ENCODE measurements at regions not wholly inside any gene's neighbourhood (a gene's known extent, or its start where the extent isn't known, plus 50 kb on each side); places are given as distances from the start of the nearest gene placed in this dataset.

DNA sequence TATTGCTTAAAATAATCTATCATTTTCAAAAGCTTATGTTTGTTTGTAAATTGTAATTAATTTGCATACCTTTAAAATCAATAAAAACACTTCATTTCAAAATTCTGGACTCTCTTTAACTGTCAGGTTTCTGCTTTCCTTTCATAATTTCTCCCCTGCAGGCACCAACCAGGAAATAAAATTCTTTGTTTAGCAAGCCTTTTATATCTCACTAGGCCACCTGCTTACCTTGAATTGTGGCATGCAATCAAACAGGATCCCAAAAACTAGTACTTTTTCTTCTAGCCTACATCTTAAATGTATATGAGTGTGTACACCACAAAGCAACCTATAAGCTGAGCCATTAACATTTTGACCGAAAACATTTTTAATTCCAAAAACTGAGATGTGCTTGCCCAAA, 233.1 kb downstream of the NR4A2 start (continued):
- TF ChIP-seq, protein P1, sequence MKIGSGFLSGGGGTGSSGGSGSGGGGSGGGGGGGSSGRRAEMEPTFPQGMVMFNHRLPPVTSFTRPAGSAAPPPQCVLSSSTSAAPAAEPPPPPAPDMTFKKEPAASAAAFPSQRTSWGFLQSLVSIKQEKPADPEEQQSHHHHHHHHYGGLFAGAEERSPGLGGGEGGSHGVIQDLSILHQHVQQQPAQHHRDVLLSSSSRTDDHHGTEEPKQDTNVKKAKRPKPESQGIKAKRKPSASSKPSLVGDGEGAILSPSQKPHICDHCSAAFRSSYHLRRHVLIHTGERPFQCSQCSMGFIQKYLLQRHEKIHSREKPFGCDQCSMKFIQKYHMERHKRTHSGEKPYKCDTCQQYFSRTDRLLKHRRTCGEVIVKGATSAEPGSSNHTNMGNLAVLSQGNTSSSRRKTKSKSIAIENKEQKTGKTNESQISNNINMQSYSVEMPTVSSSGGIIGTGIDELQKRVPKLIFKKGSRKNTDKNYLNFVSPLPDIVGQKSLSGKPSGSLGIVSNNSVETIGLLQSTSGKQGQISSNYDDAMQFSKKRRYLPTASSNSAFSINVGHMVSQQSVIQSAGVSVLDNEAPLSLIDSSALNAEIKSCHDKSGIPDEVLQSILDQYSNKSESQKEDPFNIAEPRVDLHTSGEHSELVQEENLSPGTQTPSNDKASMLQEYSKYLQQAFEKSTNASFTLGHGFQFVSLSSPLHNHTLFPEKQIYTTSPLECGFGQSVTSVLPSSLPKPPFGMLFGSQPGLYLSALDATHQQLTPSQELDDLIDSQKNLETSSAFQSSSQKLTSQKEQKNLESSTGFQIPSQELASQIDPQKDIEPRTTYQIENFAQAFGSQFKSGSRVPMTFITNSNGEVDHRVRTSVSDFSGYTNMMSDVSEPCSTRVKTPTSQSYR (CRISPR knock-in tag; IDR thresholded peaks at IDR 0.05): no peak
- TF ChIP-seq ATF1 (CRISPR knock-in tag; IDR thresholded peaks at IDR 0.05) (no peak), ELF4 (CRISPR knock-in tag; IDR thresholded peaks at IDR 0.05; ENCODE audit: low read depth) (no peak), HMGA2 (CRISPR knock-in tag; IDR thresholded peaks at IDR 0.05) (no peak), TCF7 (CRISPR knock-in tag; IDR thresholded peaks at IDR 0.05; ENCODE audit: low read depth) (no peak), GRHL2 (CRISPR knock-in tag; IDR thresholded peaks at IDR 0.05; ENCODE audit: insufficient replicate concordance, severe bottlenecking) (no peak)
- TF ChIP-seq, protein P2, sequence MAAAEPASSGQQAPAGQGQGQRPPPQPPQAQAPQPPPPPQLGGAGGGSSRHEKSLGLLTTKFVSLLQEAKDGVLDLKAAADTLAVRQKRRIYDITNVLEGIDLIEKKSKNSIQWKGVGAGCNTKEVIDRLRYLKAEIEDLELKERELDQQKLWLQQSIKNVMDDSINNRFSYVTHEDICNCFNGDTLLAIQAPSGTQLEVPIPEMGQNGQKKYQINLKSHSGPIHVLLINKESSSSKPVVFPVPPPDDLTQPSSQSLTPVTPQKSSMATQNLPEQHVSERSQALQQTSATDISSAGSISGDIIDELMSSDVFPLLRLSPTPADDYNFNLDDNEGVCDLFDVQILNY (CRISPR knock-in tag; IDR thresholded peaks at IDR 0.05): no peak

DNA sequence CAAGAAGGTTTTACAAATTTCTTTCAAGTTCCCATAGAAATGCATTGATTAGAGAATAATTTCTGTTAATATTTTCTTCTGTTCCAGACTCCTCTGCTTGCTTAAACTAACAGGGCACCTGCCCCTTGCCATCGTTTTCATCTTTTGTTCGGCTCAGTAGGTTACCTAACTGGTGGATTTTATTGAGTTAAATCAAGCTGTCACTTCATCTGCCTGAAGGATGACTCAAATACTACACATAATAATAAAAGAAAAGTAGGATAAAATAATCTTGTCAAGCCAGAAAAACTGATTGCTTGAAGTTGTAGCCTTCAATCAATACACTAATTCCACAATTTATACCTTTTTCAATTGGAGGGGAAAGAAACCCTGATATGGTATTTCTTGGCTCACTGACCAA, 234.0 kb downstream of the NR4A2 start:
- Mint-ChIP-seq H3K4me3 (no peak overlapping the region), H3K4me1 (peaks cover 22% of the 10 kb centered on the region), H3K36me3 (no peaks in the 10 kb centered on the region; the same call in 1 of the 2 replicates), H3K27ac (no peak overlapping the region), H3K9me3 (no peaks in the 10 kb centered on the region), H3K27me3 (ENCODE audit: low read depth) (no peaks in the 10 kb centered on the region)
- ATAC-seq: no peak
- ChIA-PET POLR2A (interaction anchor here (1.0 kb wide), 1 partner anchor 148 kb away, joined by 6 read pairs; no protein-coding TSS in a partner anchor), CTCF (interaction anchor here (2.1 kb wide), 1 partner anchor 13 kb away, joined by 6 read pairs; no protein-coding TSS in a partner anchor)
- no peak for DNase-seq (ENCODE audit: low spot score)
- TF ChIP-seq ZNF671 (CRISPR knock-in tag; IDR thresholded peaks at IDR 0.05) (no peak), NFATC4 (CRISPR knock-in tag; IDR thresholded peaks at IDR 0.05) (no peak), NR1H2 (CRISPR knock-in tag; IDR thresholded peaks at IDR 0.05) (no peak), TP53 (CRISPR knock-in tag; IDR thresholded peaks at IDR 0.05) (no peak), HMGA2 (CRISPR knock-in tag; IDR thresholded peaks at IDR 0.05) (no peak), CREM (CRISPR knock-in tag; IDR thresholded peaks at IDR 0.05) (no peak), FOXP1 (CRISPR knock-in tag; IDR thresholded peaks at IDR 0.05; ENCODE audit: borderline replicate concordance) (no peak)
- TF ChIP-seq, protein P3, sequence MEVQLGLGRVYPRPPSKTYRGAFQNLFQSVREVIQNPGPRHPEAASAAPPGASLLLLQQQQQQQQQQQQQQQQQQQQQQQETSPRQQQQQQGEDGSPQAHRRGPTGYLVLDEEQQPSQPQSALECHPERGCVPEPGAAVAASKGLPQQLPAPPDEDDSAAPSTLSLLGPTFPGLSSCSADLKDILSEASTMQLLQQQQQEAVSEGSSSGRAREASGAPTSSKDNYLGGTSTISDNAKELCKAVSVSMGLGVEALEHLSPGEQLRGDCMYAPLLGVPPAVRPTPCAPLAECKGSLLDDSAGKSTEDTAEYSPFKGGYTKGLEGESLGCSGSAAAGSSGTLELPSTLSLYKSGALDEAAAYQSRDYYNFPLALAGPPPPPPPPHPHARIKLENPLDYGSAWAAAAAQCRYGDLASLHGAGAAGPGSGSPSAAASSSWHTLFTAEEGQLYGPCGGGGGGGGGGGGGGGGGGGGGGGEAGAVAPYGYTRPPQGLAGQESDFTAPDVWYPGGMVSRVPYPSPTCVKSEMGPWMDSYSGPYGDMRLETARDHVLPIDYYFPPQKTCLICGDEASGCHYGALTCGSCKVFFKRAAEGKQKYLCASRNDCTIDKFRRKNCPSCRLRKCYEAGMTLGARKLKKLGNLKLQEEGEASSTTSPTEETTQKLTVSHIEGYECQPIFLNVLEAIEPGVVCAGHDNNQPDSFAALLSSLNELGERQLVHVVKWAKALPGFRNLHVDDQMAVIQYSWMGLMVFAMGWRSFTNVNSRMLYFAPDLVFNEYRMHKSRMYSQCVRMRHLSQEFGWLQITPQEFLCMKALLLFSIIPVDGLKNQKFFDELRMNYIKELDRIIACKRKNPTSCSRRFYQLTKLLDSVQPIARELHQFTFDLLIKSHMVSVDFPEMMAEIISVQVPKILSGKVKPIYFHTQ (CRISPR knock-in tag; IDR thresholded peaks at IDR 0.05): no peak
- TF ChIP-seq, protein P4, sequence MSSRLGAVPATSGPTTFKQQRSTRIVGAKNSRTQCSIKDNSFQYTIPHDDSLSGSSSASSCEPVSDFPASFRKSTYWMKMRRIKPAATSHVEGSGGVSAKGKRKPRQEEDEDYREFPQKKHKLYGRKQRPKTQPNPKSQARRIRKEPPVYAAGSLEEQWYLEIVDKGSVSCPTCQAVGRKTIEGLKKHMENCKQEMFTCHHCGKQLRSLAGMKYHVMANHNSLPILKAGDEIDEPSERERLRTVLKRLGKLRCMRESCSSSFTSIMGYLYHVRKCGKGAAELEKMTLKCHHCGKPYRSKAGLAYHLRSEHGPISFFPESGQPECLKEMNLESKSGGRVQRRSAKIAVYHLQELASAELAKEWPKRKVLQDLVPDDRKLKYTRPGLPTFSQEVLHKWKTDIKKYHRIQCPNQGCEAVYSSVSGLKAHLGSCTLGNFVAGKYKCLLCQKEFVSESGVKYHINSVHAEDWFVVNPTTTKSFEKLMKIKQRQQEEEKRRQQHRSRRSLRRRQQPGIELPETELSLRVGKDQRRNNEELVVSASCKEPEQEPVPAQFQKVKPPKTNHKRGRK (CRISPR knock-in tag; IDR thresholded peaks at IDR 0.05; ENCODE audit: borderline replicate concordance): no peak
- TF ChIP-seq, protein P5, sequence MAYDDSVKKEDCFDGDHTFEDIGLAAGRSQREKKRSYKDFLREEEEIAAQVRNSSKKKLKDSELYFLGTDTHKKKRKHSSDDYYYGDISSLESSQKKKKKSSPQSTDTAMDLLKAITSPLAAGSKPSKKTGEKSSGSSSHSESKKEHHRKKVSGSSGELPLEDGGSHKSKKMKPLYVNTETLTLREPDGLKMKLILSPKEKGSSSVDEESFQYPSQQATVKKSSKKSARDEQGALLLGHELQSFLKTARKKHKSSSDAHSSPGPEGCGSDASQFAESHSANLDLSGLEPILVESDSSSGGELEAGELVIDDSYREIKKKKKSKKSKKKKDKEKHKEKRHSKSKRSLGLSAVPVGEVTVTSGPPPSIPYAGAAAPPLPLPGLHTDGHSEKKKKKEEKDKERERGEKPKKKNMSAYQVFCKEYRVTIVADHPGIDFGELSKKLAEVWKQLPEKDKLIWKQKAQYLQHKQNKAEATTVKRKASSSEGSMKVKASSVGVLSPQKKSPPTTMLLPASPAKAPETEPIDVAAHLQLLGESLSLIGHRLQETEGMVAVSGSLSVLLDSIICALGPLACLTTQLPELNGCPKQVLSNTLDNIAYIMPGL (CRISPR knock-in tag; IDR thresholded peaks at IDR 0.05): no peak
- TF ChIP-seq, protein P6, sequence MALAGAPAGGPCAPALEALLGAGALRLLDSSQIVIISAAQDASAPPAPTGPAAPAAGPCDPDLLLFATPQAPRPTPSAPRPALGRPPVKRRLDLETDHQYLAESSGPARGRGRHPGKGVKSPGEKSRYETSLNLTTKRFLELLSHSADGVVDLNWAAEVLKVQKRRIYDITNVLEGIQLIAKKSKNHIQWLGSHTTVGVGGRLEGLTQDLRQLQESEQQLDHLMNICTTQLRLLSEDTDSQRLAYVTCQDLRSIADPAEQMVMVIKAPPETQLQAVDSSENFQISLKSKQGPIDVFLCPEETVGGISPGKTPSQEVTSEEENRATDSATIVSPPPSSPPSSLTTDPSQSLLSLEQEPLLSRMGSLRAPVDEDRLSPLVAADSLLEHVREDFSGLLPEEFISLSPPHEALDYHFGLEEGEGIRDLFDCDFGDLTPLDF (CRISPR knock-in tag; IDR thresholded peaks at IDR 0.05): no peak
- TF ChIP-seq, protein P7, sequence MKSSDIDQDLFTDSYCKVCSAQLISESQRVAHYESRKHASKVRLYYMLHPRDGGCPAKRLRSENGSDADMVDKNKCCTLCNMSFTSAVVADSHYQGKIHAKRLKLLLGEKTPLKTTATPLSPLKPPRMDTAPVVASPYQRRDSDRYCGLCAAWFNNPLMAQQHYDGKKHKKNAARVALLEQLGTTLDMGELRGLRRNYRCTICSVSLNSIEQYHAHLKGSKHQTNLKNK (CRISPR knock-in tag; IDR thresholded peaks at IDR 0.05): no peak
- TF ChIP-seq, protein P8, sequence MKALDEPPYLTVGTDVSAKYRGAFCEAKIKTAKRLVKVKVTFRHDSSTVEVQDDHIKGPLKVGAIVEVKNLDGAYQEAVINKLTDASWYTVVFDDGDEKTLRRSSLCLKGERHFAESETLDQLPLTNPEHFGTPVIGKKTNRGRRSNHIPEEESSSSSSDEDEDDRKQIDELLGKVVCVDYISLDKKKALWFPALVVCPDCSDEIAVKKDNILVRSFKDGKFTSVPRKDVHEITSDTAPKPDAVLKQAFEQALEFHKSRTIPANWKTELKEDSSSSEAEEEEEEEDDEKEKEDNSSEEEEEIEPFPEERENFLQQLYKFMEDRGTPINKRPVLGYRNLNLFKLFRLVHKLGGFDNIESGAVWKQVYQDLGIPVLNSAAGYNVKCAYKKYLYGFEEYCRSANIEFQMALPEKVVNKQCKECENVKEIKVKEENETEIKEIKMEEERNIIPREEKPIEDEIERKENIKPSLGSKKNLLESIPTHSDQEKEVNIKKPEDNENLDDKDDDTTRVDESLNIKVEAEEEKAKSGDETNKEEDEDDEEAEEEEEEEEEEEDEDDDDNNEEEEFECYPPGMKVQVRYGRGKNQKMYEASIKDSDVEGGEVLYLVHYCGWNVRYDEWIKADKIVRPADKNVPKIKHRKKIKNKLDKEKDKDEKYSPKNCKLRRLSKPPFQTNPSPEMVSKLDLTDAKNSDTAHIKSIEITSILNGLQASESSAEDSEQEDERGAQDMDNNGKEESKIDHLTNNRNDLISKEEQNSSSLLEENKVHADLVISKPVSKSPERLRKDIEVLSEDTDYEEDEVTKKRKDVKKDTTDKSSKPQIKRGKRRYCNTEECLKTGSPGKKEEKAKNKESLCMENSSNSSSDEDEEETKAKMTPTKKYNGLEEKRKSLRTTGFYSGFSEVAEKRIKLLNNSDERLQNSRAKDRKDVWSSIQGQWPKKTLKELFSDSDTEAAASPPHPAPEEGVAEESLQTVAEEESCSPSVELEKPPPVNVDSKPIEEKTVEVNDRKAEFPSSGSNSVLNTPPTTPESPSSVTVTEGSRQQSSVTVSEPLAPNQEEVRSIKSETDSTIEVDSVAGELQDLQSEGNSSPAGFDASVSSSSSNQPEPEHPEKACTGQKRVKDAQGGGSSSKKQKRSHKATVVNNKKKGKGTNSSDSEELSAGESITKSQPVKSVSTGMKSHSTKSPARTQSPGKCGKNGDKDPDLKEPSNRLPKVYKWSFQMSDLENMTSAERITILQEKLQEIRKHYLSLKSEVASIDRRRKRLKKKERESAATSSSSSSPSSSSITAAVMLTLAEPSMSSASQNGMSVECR (CRISPR knock-in tag; IDR thresholded peaks at IDR 0.05; ENCODE audit: borderline replicate concordance): no peak
- TF ChIP-seq, protein P9, sequence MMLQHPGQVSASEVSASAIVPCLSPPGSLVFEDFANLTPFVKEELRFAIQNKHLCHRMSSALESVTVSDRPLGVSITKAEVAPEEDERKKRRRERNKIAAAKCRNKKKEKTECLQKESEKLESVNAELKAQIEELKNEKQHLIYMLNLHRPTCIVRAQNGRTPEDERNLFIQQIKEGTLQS (CRISPR knock-in tag; conservative IDR thresholded peaks at IDR 0.05): no peak
